CD14-positive monocyte (primary cell): ENCODE measurements at regions not wholly inside any gene's neighbourhood (a gene's known extent, or its start where the extent isn't known, plus 50 kb on each side); places are given as distances from the start of the nearest gene placed in this dataset.

Experiments used
- DNase-seq, 3 donors: peaks; one replicate each; pipeline ENCODE4 v3.0.0-alpha.2; 2011 to 2022
- H2AFZ ChIP-seq: 2 replicates; pipeline ENCODE4 v1.6.0; 2012; ENCODE audit warnings: mild to moderate bottlenecking, low read depth, low read length, inconsistent platforms; ENCODE audit not compliant: insufficient read depth, poor library complexity, severe bottlenecking
- H3K27ac ChIP-seq, 2 donors: 1 replicate in 1 of 2; 2 replicates in 1 of 2; pipeline ENCODE4 v1.5.1; 2012 to 2013; ENCODE audit warnings: low read length in 2 of 2, control low read depth in 1 of 2, inconsistent platforms in 1 of 2, low read depth in 1 of 2, mild to moderate bottlenecking in 1 of 2
- H3K27me3 ChIP-seq, 2 donors: one replicate each; pipeline versions ENCODE4 v1.6.0 to v1.6.1; 2011 to 2013; ENCODE audit warnings: low read length in 2 of 2; ENCODE audit not compliant: control insufficient read depth in 2 of 2, insufficient read depth in 2 of 2
- H3K36me3 ChIP-seq, 2 donors: replicated peaks in 1 of 2; 1 replicate in 1 of 2; 2 replicates in 1 of 2; pipeline versions ENCODE4 v1.5.1 to v1.6.1; 2012 to 2013; ENCODE audit warnings: low read length in 2 of 2, control low read depth in 1 of 2, inconsistent platforms in 1 of 2, mild to moderate bottlenecking in 1 of 2; ENCODE audit not compliant: insufficient read depth in 2 of 2, control insufficient read depth in 1 of 2
- H3K4me1 ChIP-seq, 2 donors: 1 replicate in 1 of 2; 2 replicates in 1 of 2; pipeline versions ENCODE4 v1.5.1 to v1.6.1; 2012 to 2013; ENCODE audit warnings: low read length in 2 of 2, control low read depth in 1 of 2, inconsistent platforms in 1 of 2, mild to moderate bottlenecking in 1 of 2, moderate library complexity in 1 of 2; ENCODE audit not compliant: insufficient read depth in 2 of 2, control insufficient read depth in 1 of 2
- H3K4me2 ChIP-seq: replicated peaks from 2 replicates; pipeline ENCODE3; 2012; ENCODE audit warnings: low read length, moderate library complexity, mild to moderate bottlenecking; ENCODE audit not compliant: poor library complexity, severe bottlenecking; ENCODE audit errors: extremely low read depth
- H3K4me3 ChIP-seq, 3 experiments: fragments of 200-600 bp in 1 of 3; sonication (generic) in 1 of 3; replicated peaks in 1 of 3; 1 replicate in 2 of 3; 2 replicates in 1 of 3; pipeline ENCODE4 v1.5.1; 2011 to 2013; ENCODE audit warnings: low read length in 3 of 3, mild to moderate bottlenecking in 3 of 3, control low read depth in 2 of 3, low read depth in 2 of 3, inconsistent platforms in 1 of 3, moderate library complexity in 1 of 3
- H3K79me2 ChIP-seq: 2 replicates; pipeline ENCODE4 v1.6.0; 2012; ENCODE audit warnings: mild to moderate bottlenecking, control low read depth, inconsistent platforms, low read length, moderate library complexity; ENCODE audit not compliant: insufficient read depth
- H3K9ac ChIP-seq: 2 replicates; pipeline ENCODE4 v1.6.0; 2017; ENCODE audit warnings: low read length, mild to moderate bottlenecking; ENCODE audit not compliant: insufficient read depth, poor library complexity, severe bottlenecking
- H3K9me3 ChIP-seq, 2 donors: replicated peaks in 1 of 2; 1 replicate in 1 of 2; 2 replicates in 1 of 2; pipeline versions ENCODE4 v1.5.1 to v1.6.1; 2012 to 2013; ENCODE audit warnings: low read length in 2 of 2, control low read depth in 1 of 2; ENCODE audit not compliant: control insufficient read depth in 1 of 2, insufficient read depth in 1 of 2
- H4K20me1 ChIP-seq: 2 replicates; pipeline ENCODE4 v1.6.0; 2012; ENCODE audit warnings: mild to moderate bottlenecking, low read length, control low read depth, moderate library complexity; ENCODE audit not compliant: insufficient read depth
- H3K27ac Mint-ChIP-seq, 7 donors: one replicate each; pipeline ENCODE4 v1.8.0; 2020; ENCODE audit warnings: mild to moderate bottlenecking in 7 of 7, mixed read lengths in 7 of 7, moderate library complexity in 6 of 7, inconsistent platforms in 2 of 7
- H3K27me3 Mint-ChIP-seq, 3 donors: one replicate each; pipeline ENCODE4 v1.8.0; 2021 to 2022; ENCODE audit warnings: low read depth in 3 of 3, mild to moderate bottlenecking in 3 of 3, mixed read lengths in 3 of 3, moderate library complexity in 3 of 3, inconsistent platforms in 1 of 3
- H3K36me3 Mint-ChIP-seq, 2 donors: one replicate each; pipeline ENCODE4 v1.8.0; 2020; ENCODE audit warnings: mixed read lengths in 2 of 2, inconsistent platforms in 1 of 2, mild to moderate bottlenecking in 1 of 2
- H3K4me1 Mint-ChIP-seq: one replicate; pipeline ENCODE4 v1.8.0; 2020; ENCODE audit warnings: mild to moderate bottlenecking, mixed read lengths
- H3K4me3 Mint-ChIP-seq, 2 donors: one replicate each; pipeline ENCODE4 v1.8.0; 2020; ENCODE audit warnings: mild to moderate bottlenecking in 2 of 2, mixed read lengths in 2 of 2, moderate library complexity in 1 of 2
- H3K9me3 Mint-ChIP-seq, 7 donors: one replicate each; pipeline ENCODE4 v1.8.0; 2020 to 2022; ENCODE audit warnings: mixed read lengths in 7 of 7, mild to moderate bottlenecking in 6 of 7, moderate library complexity in 6 of 7, inconsistent platforms in 2 of 7
- CTCF ChIP-seq: fragments of 200-600 bp; IDR thresholded peaks from one replicate; pipeline ENCODE4 v1.8.0; 2022; ENCODE audit warnings: antibody characterized with exemption, mild to moderate bottlenecking
- WGBS: methylation state at CpG from one replicate; pipeline ENCODE4 v1.1.5; 2013; ENCODE audit warnings: missing lambda C conversion rate; ENCODE audit not compliant: insufficient coverage; 5-methylcytosine and 5-hydroxymethylcytosine counted together
- intact Hi-C, 2 donors: fragments of 100-400 bp; cut with micrococcal nuclease; formaldehyde crosslinking; loops; one replicate each; pipeline versions ENCODE4 v1.15.0 to v1.15.1; 2023

- H3K27ac ChIP-seq, result no peak overlapping the region
- no peaks in the 10 kb centered on the region for H3K79me2 ChIP-seq
- H3K36me3 ChIP-seq, result no peaks in the 10 kb centered on the region
- H3K9me3 ChIP-seq, result peaks cover 0 to 2% of the 10 kb centered on the region in 2 donors
- Mint-ChIP-seq H3K4me1 (no peaks in the 10 kb centered on the region), H3K36me3 (no peaks in the 10 kb centered on the region), H3K4me3 (no peak overlapping the region), H3K27ac (no peak overlapping the region), H3K9me3 (peaks cover 0 to under 1% (median 0%) of the 10 kb centered on the region in 7 donors), H3K27me3 (no peaks in the 10 kb centered on the region)
- no peak overlapping the region for H3K9ac ChIP-seq
- DNase-seq, result no peak
- TF ChIP-seq CTCF, result no peak
- H2AFZ ChIP-seq, result no peak overlapping the region
- WGBS, result no CpG with 5 or more reads among the region's 6 CpGs
- H3K4me3 ChIP-seq, result no peak overlapping the region
- H3K4me1 ChIP-seq, result no peaks in the 10 kb centered on the region
- H3K4me2 ChIP-seq, result no peak overlapping the region
- intact Hi-C loops, result no loop called here
- H4K20me1 ChIP-seq, result no peaks in the 10 kb centered on the region
- H3K27me3 ChIP-seq, result no peaks in the 10 kb centered on the region
Measured at GRCh38 chr18:67735506-67735905, 219.0 kb upstream of the DSEL start.

- Histone ChIP-seq H3K4me1 (no peaks in the 10 kb centered on the region), H3K4me3 (no peak overlapping the region), H3K27me3 (no peaks in the 10 kb centered on the region), H3K79me2 (no peaks in the 10 kb centered on the region), H2AFZ (no peak overlapping the region), H3K4me2 (no peak overlapping the region), H3K9me3 (no peaks in the 10 kb centered on the region), H3K27ac (no peak overlapping the region), H3K36me3 (no peaks in the 10 kb centered on the region), H3K9ac (no peak overlapping the region), H4K20me1 (no peaks in the 10 kb centered on the region)
- no peak for DNase-seq
- H3K27me3 Mint-ChIP-seq, result no peaks in the 10 kb centered on the region
- intact Hi-C loops, result no loop called here
- H3K27ac Mint-ChIP-seq, result no peak overlapping the region
- no peak for TF ChIP-seq CTCF
- no peak overlapping the region for H3K4me3 Mint-ChIP-seq
- no CpG with 5 or more reads among the region's 1 CpG for WGBS
- no peaks in the 10 kb centered on the region for H3K4me1 Mint-ChIP-seq
- no peaks in the 10 kb centered on the region for H3K36me3 Mint-ChIP-seq
- H3K9me3 Mint-ChIP-seq, result peaks cover 0 to 3% (median 0%) of the 10 kb centered on the region in 7 donors
Measured at GRCh38 chr18:67733088-67733487, 216.6 kb upstream of the DSEL start.
